IPS DF 4.7 (cell line): ENCODE measurements at regions not wholly inside any gene's neighbourhood (a gene's known extent, or its start where the extent isn't known, plus 50 kb on each side); places are given as distances from the start of the nearest gene placed in this dataset.

Experiments
- DNase-seq: peaks from one replicate; pipeline ENCODE4 v3.0.0-alpha.2; 2013; ENCODE audit warnings: low spot score; ENCODE audit errors: extremely low read depth

DNA sequence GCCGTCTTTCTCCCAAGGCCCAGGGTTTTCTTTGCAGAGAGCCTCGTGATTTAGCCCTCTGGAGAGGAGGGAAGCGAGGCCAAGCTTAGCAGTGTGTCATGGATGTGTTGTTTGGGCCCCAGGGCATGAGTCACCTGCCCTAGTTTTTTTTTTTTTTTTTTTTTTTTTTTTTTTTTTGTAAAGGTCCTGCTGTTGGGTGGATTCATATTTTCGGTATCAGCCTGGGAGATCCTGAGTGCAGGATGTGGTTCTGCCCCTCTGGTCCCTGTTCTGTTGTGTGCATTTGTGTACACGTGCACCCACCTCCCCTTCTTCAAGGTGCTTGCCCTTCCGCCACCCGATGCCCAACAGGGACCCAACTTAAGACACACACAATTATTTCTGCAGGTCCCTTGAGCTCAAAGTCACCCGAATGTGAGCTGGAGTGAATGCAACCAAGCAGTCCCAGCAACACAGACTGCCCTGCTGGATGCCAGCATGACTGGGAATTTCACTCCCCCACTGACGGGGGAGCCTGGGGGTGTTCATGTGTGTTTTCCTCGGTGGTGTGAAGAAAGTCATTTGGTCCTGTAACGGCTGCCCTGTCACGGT lies 265.8 kb upstream of the TNRC6C start:
- DNase-seq, result no peak

DNA sequence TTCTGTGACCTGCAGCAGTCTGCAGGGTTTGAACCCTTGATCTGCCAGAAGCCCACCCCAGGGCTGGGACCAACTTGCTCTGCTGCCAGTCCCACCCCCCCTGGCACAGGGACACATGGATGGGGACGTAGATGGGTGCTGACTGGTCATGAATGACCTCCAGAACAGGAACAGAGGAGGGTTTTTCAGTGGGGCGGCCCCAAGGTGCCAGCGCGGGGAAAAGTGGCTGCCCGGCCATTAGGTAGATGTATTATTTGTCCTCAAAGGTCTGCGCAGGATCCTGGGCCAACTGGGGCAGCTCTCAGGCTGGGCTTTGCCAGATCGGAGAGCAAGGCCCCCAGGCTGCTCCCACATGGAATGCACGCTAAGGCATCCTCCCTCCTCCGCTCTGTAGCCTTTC lies 265.2 kb upstream of the TNRC6C start:
- DNase-seq, result no peak

- DNase-seq, result no peak
Measured at GRCh38 chr17:77693776-77694175, 264.7 kb upstream of the TNRC6C start.

- no peak for DNase-seq
Measured at GRCh38 chr17:77694391-77695363, 263.8 kb upstream of the TNRC6C start.

- no peak for DNase-seq
Measured at GRCh38 chr17:77695386-77695785, 263.1 kb upstream of the TNRC6C start.

- no peak for DNase-seq
Measured at GRCh38 chr17:77696151-77696720, 262.3 kb upstream of the TNRC6C start.

GRCh38 chr17:77696721-77697460 lies 261.6 kb upstream of the TNRC6C start:
- no peak for DNase-seq

GRCh38 chr17:77697480-77698400 lies 260.8 kb upstream of the TNRC6C start:
- no peak for DNase-seq

DNA sequence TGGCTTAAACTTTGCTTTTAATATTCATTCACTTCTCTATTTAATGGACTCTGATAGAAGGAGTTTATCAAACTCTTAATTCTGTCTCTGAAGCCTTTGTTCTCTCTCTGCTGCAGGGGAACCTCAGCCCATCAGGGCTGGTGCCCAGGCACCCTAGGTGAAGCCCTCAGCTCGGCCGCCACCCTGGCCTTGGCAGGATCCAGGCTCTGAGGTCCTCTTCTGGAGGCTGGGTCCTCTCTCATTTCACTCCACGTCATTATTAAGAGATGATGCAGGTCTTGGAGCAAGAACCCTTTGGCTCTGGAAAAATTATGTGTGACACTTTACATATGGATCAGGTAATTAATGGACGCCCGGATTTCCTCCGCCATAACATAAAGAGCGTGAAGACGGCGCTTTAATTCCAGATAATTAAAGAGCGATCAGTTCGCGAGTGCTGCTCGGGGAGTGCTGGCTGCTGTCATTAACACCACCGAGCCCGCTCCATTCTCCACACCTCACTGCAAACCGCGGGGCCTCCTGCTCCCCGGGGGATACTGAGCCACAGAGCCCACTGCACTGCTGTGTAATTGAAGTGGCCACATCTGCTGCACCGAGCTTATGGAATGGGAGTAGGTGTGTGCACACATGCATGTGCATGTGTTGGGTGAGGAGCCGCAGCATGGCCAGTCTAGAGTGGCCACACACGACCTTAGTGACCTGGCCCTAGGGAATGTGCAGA lies 259.4 kb upstream of the TNRC6C start:
- DNase-seq, result no peak

- no peak for DNase-seq
Measured at GRCh38 chr17:77700165-77700881, 258.2 kb upstream of the TNRC6C start.

- DNase-seq, result no peak
Measured at GRCh38 chr17:77701996-77702395, 256.5 kb upstream of the TNRC6C start.

- DNase-seq, result no peak
Measured at GRCh38 chr17:77704048-77704815, 254.3 kb upstream of the TNRC6C start.

DNA sequence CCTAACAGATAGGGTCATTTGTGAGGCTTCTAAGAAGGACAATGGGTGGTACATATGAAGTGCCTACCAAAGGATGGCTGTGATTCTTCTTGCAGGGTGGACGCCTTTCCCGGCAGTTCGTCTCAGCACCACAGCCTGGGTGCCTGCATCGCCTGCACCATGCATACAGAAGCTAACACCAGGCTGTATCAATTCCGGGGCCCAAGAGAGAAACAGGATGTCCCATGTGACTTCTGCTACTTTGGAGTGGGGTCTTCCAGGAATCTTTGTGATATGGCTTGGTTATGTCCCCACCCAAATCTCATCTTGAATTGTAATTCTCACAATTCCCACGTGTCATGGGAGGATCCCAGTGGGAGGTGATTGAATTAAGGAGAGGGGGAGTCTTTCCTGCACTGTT lies 251.6 kb upstream of the TNRC6C start:
- DNase-seq, result no peak

- DNase-seq, result no peak
Measured at GRCh38 chr17:77707546-77707945, 251.0 kb upstream of the TNRC6C start.

DNA sequence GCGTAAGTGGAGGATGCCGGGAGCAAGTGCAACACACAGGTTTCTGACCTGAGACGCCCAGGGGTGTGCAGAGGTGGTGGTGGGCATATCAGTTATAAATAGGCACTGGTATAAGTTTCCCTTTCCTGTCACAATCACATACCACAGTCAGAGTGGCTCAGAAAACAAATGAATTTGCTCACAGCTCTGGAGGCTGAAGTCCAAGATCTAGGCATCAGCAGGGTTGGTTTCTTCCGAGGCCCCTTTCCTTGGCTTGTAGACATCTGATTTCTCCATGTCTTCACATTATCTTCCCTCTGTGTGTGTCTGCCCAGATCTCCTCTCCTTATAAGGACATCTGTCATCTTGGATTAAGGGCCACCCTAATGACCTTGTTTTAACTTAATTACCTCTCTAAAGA lies 250.5 kb upstream of the TNRC6C start:
- DNase-seq, result no peak

DNA sequence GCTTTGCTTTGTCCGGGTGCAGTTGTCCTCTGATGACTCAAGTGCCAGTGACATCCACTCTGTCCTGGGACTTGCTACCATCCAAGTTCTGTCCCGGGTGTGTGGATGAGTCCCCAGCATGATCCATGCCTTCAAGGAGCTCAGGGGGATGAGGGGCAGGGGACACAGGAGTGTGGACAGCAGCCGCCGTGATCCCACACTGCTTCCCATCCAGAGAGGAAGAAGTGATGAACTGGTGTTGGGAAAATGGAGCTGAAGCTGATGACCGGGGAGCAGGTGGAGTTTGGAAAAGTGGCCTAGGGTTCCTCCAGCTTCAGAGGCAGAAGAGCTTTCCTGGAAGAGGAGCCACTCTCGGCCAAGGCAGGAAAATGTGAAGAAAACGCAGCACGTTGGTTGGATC lies 249.6 kb upstream of the TNRC6C start:
- DNase-seq, result no peak

- no peak for DNase-seq
Measured at GRCh38 chr17:77709594-77709993, 248.9 kb upstream of the TNRC6C start.

DNA sequence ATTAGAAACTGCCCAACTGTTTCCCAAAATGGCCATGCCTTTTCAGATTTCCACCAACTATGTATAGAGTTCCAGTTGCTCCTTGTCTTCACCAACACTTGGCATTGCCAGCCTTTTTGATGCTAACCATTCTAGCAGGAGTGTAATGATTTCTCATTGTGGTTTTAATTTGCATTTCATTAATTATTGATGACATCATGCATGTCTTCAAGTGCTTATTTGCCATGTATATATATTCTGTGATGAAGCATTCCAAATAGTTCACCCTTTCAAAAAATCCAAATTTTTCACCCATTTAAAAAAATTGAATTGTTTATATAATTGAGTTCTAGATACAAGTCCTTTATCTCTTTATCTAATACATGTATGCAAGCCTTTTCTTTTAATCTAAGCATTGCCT lies 245.9 kb upstream of the TNRC6C start:
- DNase-seq, result no peak
